Fibroblast of lung (primary cell): ENCODE measurements at regions not wholly inside any gene's neighbourhood (a gene's known extent, or its start where the extent isn't known, plus 50 kb on each side); places are given as distances from the start of the nearest gene placed in this dataset.

Experiments
- DNase-seq, 2 donors: peaks; one replicate each; pipeline versions ENCODE4 v3.0.0 to v3.0.0-alpha.2; 2010; ENCODE audit warnings: low read depth in 2 of 2
- H2AFZ ChIP-seq: 2 replicates; pipeline ENCODE4 v1.5.1; 2012; ENCODE audit warnings: low read length, control low read depth, inconsistent platforms
- H3K27ac ChIP-seq: 2 replicates; pipeline ENCODE4 v1.5.1; 2011; ENCODE audit warnings: low read length, control low read depth; ENCODE audit not compliant: insufficient read depth
- H3K27me3 ChIP-seq: 2 replicates; pipeline ENCODE4 v1.5.1; 2011; ENCODE audit warnings: mild to moderate bottlenecking, low read length; ENCODE audit not compliant: control insufficient read depth, insufficient read depth
- H3K36me3 ChIP-seq: 2 replicates; pipeline ENCODE4 v1.5.1; 2011; ENCODE audit warnings: low read length; ENCODE audit not compliant: control insufficient read depth, insufficient read depth
- H3K4me1 ChIP-seq: 2 replicates; pipeline ENCODE4 v1.5.1; 2011; ENCODE audit warnings: low read length; ENCODE audit not compliant: control insufficient read depth, insufficient read depth; ENCODE audit errors: extremely low read depth
- H3K4me2 ChIP-seq: 2 replicates; pipeline ENCODE4 v1.5.1; 2011; ENCODE audit warnings: low read length, control low read depth; ENCODE audit not compliant: insufficient read depth; ENCODE audit errors: extremely low read depth
- H3K4me3 ChIP-seq, 4 experiments: fragments of 200-600 bp in 1 of 4; sonication (generic) in 1 of 4; replicated peaks in 1 of 4; 2 replicates each; pipeline ENCODE4 v1.5.1; 2011 to 2016; ENCODE audit warnings: low read length in 4 of 4, low read depth in 3 of 4, mild to moderate bottlenecking in 3 of 4, control low read depth in 2 of 4, inconsistent platforms in 1 of 4, mixed read lengths in 1 of 4; ENCODE audit not compliant: insufficient read depth in 1 of 4; ENCODE audit errors: control extremely low read depth in 1 of 4
- H3K79me2 ChIP-seq: 2 replicates; pipeline ENCODE4 v1.5.1; 2012; ENCODE audit warnings: mild to moderate bottlenecking, low read length, inconsistent platforms; ENCODE audit not compliant: control insufficient read depth, insufficient read depth
- H3K9ac ChIP-seq: 2 replicates; pipeline ENCODE4 v1.5.1; 2011; ENCODE audit warnings: mild to moderate bottlenecking, low read length, control low read depth; ENCODE audit not compliant: insufficient read depth
- H3K9me3 ChIP-seq: 2 replicates; pipeline ENCODE4 v1.5.1; 2012; ENCODE audit warnings: low read depth, low read length; ENCODE audit not compliant: control insufficient read depth, insufficient read depth
- H4K20me1 ChIP-seq: 2 replicates; pipeline ENCODE4 v1.5.1; 2011; ENCODE audit warnings: low read length; ENCODE audit not compliant: control insufficient read depth, insufficient read depth; ENCODE audit errors: extremely low read depth
- CTCF ChIP-seq, 2 donors: IDR thresholded peaks in 1 of 2; conservative IDR thresholded peaks in 1 of 2; 1 replicate in 1 of 2; 2 replicates in 1 of 2; pipeline ENCODE4 v1.5.1; 2011 to 2012; ENCODE audit warnings: low read length in 2 of 2, control low read depth in 1 of 2, inconsistent platforms in 1 of 2, low read depth in 1 of 2, mild to moderate bottlenecking in 1 of 2
- EZH2 ChIP-seq: IDR thresholded peaks from 2 replicates; pipeline ENCODE4 v1.5.1; 2012; ENCODE audit warnings: low read length, control low read depth, mild to moderate bottlenecking; ENCODE audit errors: missing control alignments

GRCh38 chr13:62126400-62126799, 710.8 kb upstream of the PCDH20 start:
- Histone ChIP-seq H3K4me1 (no peaks in the 10 kb centered on the region), H3K4me3 (no peak overlapping the region)

GRCh38 chr13:62125451-62125850, 709.8 kb upstream of the PCDH20 start:
- Histone ChIP-seq H2AFZ (no peak overlapping the region), H3K4me3 (no peak overlapping the region), H3K36me3 (no peaks in the 10 kb centered on the region), H3K27ac (no peak overlapping the region), H3K79me2 (no peaks in the 10 kb centered on the region), H4K20me1 (no peaks in the 10 kb centered on the region), H3K4me1 (no peaks in the 10 kb centered on the region), H3K9ac (no peak overlapping the region), H3K27me3 (no peaks in the 10 kb centered on the region), H3K9me3 (no peaks in the 10 kb centered on the region), H3K4me2 (no peak overlapping the region)
- TF ChIP-seq CTCF (conservative IDR thresholded peaks at IDR 0.05 in 1 of 2, IDR thresholded peaks at IDR 0.05 in 1 of 2; ENCODE audit: low read depth in 1 of 2, low read length in 2 of 2) (no peak), EZH2 (no peak)
- no peak for DNase-seq

More at GRCh38 chr13:62126400-62126799, 710.8 kb upstream of the PCDH20 start:
- Histone ChIP-seq H3K4me2 (no peak overlapping the region), H3K79me2 (no peaks in the 10 kb centered on the region), H3K9me3 (no peaks in the 10 kb centered on the region), H3K27me3 (no peaks in the 10 kb centered on the region), H3K27ac (no peak overlapping the region), H4K20me1 (no peaks in the 10 kb centered on the region), H2AFZ (no peak overlapping the region), H3K9ac (no peak overlapping the region), H3K36me3 (no peaks in the 10 kb centered on the region)
- no peak for TF ChIP-seq EZH2
- no peak for TF ChIP-seq CTCF (conservative IDR thresholded peaks at IDR 0.05 in 1 of 2, IDR thresholded peaks at IDR 0.05 in 1 of 2; ENCODE audit: low read depth in 1 of 2, low read length in 2 of 2)
- no peak for DNase-seq

- Histone ChIP-seq H3K27me3 (no peaks in the 10 kb centered on the region), H3K9ac (no peak overlapping the region), H4K20me1 (no peaks in the 10 kb centered on the region), H3K4me1 (no peaks in the 10 kb centered on the region), H2AFZ (no peak overlapping the region), H3K27ac (no peak overlapping the region), H3K9me3 (no peaks in the 10 kb centered on the region), H3K4me3 (no peak overlapping the region), H3K4me2 (no peak overlapping the region), H3K36me3 (no peaks in the 10 kb centered on the region), H3K79me2 (no peaks in the 10 kb centered on the region)
- no peak for DNase-seq
- TF ChIP-seq CTCF (conservative IDR thresholded peaks at IDR 0.05 in 1 of 2, IDR thresholded peaks at IDR 0.05 in 1 of 2; ENCODE audit: low read depth in 1 of 2, low read length in 2 of 2) (no peak), EZH2 (no peak)
Observed at GRCh38 chr13:62123409-62123808, 707.8 kb upstream of the PCDH20 start.
